ENCODE measurements at regions not wholly inside any gene's neighbourhood (a gene's known extent, or its start where the extent isn't known, plus 50 kb on each side); places are given as distances from the start of the nearest gene placed in this dataset.
A peak's percentile ranks its signal among the peaks of the same experiment; 100 is the strongest.

DNA sequence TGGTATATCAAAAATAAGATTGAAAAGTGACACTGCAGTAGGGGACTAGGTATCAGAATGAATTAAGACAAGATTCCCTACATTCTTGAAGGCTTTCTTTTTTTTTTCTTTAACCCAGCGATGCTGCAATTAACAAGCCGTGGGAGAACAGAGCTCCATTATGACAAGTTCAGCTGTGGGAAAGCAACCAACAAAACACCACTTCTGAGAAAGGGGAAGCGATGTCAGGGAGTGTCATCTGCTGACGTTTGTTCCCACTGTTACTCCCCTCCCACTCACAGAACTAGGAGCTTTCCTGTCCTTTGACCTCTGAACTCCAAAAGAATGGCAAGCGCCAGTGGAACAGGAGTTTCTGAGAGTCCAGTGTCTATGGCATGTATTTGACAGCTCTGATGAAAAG lies 90.2 kb upstream of the SLITRK2 start:
- TF ChIP-seq, protein P1, sequence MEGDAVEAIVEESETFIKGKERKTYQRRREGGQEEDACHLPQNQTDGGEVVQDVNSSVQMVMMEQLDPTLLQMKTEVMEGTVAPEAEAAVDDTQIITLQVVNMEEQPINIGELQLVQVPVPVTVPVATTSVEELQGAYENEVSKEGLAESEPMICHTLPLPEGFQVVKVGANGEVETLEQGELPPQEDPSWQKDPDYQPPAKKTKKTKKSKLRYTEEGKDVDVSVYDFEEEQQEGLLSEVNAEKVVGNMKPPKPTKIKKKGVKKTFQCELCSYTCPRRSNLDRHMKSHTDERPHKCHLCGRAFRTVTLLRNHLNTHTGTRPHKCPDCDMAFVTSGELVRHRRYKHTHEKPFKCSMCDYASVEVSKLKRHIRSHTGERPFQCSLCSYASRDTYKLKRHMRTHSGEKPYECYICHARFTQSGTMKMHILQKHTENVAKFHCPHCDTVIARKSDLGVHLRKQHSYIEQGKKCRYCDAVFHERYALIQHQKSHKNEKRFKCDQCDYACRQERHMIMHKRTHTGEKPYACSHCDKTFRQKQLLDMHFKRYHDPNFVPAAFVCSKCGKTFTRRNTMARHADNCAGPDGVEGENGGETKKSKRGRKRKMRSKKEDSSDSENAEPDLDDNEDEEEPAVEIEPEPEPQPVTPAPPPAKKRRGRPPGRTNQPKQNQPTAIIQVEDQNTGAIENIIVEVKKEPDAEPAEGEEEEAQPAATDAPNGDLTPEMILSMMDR (IDR thresholded peaks at IDR 0.05; ENCODE audit: borderline replicate concordance, extremely low read depth, insufficient read depth), result no peak
- Histone ChIP-seq H3K9me3 (ENCODE audit: control insufficient read depth in 2 of 3, insufficient read depth in 1 of 3, low read length in 3 of 3) (no peaks in the 10 kb centered on the region), H3K9ac (ENCODE audit: low read length in 3 of 3) (no peak overlapping the region), H3K27ac (ENCODE audit: low read depth in 2 of 2, low read length in 2 of 2) (no peak overlapping the region), H3K27me3 (ENCODE audit: control insufficient read depth, insufficient read depth, low read length) (no peaks in the 10 kb centered on the region), H3K36me3 (ENCODE audit: control insufficient read depth in 2 of 3, insufficient read depth in 3 of 3, low read length in 3 of 3) (no peaks in the 10 kb centered on the region), H3K4me3 (ENCODE audit: low read length in 3 of 3) (no peak overlapping the region), H3K4me1 (ENCODE audit: control insufficient read depth in 2 of 3, insufficient read depth in 2 of 3, low read depth in 1 of 3, low read length in 3 of 3) (no peaks in the 10 kb centered on the region)
- FAIRE-seq, result no peak
- intact Hi-C loops (cut with DNase I), result no loop called here
- DNase-seq, result peak in 2 of 5 donors; percentile 1 to 4

DNA sequence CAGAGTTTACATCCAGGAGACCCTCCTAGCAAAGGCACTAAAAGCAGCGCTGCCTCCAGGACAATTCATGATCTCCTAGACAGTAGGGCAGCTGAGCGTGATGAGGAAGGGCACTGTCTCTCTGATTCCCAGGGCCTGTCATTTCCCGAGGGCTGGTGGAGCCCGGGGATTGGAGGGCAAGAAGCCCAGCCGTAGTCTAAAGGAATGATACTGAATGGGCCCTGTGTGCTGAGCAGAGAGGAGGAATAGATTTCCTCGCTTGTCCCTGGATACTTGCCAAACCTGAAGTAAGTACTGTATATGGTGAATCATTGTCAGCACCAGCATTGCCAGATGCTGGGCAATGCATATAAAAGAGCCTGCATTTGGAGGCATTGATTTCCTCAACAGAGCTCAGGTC lies 88.0 kb upstream of the SLITRK2 start:
- H3K36me3 ChIP-seq (ENCODE audit: control insufficient read depth in 2 of 3, insufficient read depth in 3 of 3, low read length in 3 of 3), result no peaks in the 10 kb centered on the region
- intact Hi-C loops (cut with DNase I), result no loop called here

DNA sequence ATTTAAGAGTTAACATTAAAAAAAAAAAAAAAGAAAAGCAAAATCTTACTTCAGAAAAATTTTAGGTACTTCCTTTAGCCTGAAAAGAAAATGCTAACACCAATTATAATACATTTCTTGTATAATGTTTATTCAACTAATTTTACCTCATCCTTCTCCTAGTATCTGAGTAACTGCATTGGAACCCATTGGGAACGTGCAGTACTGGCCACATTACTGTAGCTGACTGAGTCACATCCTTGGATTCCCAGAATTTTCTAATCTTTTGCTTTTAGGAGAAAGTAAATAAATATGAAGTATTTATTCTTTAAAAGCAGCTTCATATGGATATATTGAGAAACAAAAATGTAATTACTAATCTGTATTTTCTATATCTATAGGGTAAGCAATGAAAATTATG lies 82.6 kb upstream of the SLITRK2 start:
- H3K9ac ChIP-seq (ENCODE audit: low read length in 3 of 3), result no peak overlapping the region
- DNase-seq, result no peak
- H3K27ac ChIP-seq (ENCODE audit: low read depth in 2 of 2, low read length in 2 of 2), result no peak overlapping the region
- H3K4me3 ChIP-seq (ENCODE audit: low read length in 3 of 3), result no peak overlapping the region
- intact Hi-C loops (cut with DNase I), result no loop called here
- TF ChIP-seq, protein P1 (IDR thresholded peaks at IDR 0.05; ENCODE audit: borderline replicate concordance, extremely low read depth, insufficient read depth), result no peak
- no peaks in the 10 kb centered on the region for H3K9me3 ChIP-seq (ENCODE audit: control insufficient read depth in 2 of 3, insufficient read depth in 1 of 3, low read length in 3 of 3)
- H3K36me3 ChIP-seq (ENCODE audit: control insufficient read depth in 2 of 3, insufficient read depth in 3 of 3, low read length in 3 of 3), result no peaks in the 10 kb centered on the region
- FAIRE-seq, result peak; percentile 11
- H3K27me3 ChIP-seq (ENCODE audit: control insufficient read depth, insufficient read depth, low read length), result no peaks in the 10 kb centered on the region
- no peaks in the 10 kb centered on the region for H3K4me1 ChIP-seq (ENCODE audit: control insufficient read depth in 2 of 3, insufficient read depth in 2 of 3, low read depth in 1 of 3, low read length in 3 of 3)

More for the DNA sequence above, 88.0 kb upstream of the SLITRK2 start:
- DNase-seq (no peak), FAIRE-seq (no peak)
- no peaks in the 10 kb centered on the region for H3K27me3 ChIP-seq (ENCODE audit: control insufficient read depth, insufficient read depth, low read length)
- H3K27ac ChIP-seq (ENCODE audit: low read depth in 2 of 2, low read length in 2 of 2), result no peak overlapping the region
- no peak overlapping the region for H3K9ac ChIP-seq (ENCODE audit: low read length in 3 of 3)
- H3K4me1 ChIP-seq (ENCODE audit: control insufficient read depth in 2 of 3, insufficient read depth in 2 of 3, low read depth in 1 of 3, low read length in 3 of 3), result no peaks in the 10 kb centered on the region
- H3K4me3 ChIP-seq (ENCODE audit: low read length in 3 of 3), result no peak overlapping the region
- TF ChIP-seq, protein P1 (IDR thresholded peaks at IDR 0.05; ENCODE audit: borderline replicate concordance, extremely low read depth, insufficient read depth), result no peak
- H3K9me3 ChIP-seq (ENCODE audit: control insufficient read depth in 2 of 3, insufficient read depth in 1 of 3, low read length in 3 of 3), result no peaks in the 10 kb centered on the region

DNA sequence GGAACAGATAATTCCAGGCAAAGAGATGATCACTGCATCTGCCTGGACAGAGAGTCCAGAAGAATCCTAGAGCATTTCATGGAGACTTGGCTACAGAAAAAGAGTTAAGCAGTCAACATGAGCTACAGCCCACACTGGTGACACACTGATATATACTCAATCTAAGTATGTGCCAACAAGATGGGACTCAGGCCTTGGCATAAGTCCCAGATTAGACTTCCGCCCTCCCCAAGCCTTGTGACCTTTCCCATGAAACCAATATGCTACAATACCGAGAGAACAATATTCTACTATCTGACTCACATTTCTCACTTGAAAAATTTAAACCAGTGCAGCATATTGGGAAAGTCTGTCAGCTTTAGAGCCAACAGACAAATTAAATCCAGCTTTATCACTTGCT lies 65.7 kb upstream of the SLITRK2 start:
- FAIRE-seq (no peak), DNase-seq (no peak)
- Histone ChIP-seq H3K36me3 (ENCODE audit: control insufficient read depth in 2 of 3, insufficient read depth in 3 of 3, low read length in 3 of 3) (no peaks in the 10 kb centered on the region), H3K4me3 (ENCODE audit: low read length in 3 of 3) (no peak overlapping the region), H3K27me3 (ENCODE audit: control insufficient read depth, insufficient read depth, low read length) (no peaks in the 10 kb centered on the region), H3K9ac (ENCODE audit: low read length in 3 of 3) (no peak overlapping the region), H3K4me1 (ENCODE audit: control insufficient read depth in 2 of 3, insufficient read depth in 2 of 3, low read depth in 1 of 3, low read length in 3 of 3) (no peaks in the 10 kb centered on the region), H3K27ac (ENCODE audit: low read depth in 2 of 2, low read length in 2 of 2) (no peak overlapping the region), H3K9me3 (ENCODE audit: control insufficient read depth in 2 of 3, insufficient read depth in 1 of 3, low read length in 3 of 3) (no peaks in the 10 kb centered on the region)
- TF ChIP-seq, protein P1 (IDR thresholded peaks at IDR 0.05; ENCODE audit: borderline replicate concordance, extremely low read depth, insufficient read depth), result no peak
- intact Hi-C loops (cut with DNase I), result no loop called here
